Skin of body (tissue), 1 donor: ENCODE measurements at regions not wholly inside any gene's neighbourhood (a gene's known extent, or its start where the extent isn't known, plus 50 kb on each side); places are given as distances from the start of the nearest gene placed in this dataset.
A peak's percentile ranks its signal among the peaks of the same experiment; 100 is the strongest.

Source experiments
- DNase-seq: peaks from one replicate; lab custom pipeline; 2025; lab: John Stamatoyannopoulos, UW

DNA sequence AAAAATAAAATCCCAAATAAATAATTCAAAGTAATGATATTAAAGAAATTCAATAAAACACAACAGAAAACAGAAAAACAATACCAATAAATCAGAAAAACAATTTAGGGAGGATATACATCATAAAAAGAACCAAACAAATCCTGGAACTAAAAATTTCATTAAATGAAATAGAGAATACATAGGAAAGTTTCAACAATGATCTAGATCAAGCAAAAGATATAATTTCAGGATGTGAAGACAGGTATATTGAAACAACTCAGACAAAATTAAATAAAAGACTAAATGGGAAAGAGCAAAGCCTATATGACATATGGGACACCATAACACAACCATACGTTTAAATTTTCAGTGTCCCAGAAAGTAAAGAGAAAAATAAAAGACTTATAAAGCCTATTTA is 85.1 kb upstream of the GHR start:
- no peak for DNase-seq

DNA sequence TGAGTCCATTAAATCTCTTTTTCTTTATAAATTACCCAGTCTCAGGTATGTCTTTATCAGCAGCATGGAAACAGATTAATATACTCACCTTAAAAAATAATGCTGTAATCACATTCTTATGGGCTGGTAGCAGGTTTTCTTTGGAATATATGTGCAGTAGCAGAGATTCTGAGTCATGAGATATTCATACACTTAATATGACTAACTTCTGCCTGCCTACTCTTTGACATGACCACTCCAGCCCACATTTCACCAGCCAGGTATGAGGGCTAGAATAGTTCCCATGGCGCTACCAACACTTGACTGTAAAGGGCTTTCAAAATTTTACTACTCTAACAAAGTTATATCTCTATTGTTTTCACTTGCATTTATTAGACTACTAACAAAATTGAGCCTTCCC is 74.1 kb upstream of the GHR start:
- no peak for DNase-seq

DNA sequence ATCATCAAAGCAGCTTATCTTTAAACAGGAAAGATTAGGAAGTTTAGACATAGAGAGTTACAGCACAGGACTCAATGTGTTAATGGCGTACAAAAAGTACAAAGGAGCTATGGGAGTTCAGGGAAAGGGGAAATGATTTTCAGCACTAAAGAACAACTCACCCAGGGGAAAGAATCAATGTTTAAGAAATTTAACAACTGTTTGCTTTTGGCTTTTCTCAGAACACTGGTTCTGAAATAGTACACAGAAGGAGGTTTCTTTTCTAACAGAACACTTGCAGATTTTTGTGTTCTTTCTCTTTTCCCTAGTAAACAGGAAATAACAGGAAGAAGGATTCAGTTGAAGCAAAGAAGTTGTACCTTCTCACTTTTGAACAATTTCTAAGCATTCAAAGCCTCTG is 71.3 kb upstream of the GHR start:
- no peak for DNase-seq

DNA sequence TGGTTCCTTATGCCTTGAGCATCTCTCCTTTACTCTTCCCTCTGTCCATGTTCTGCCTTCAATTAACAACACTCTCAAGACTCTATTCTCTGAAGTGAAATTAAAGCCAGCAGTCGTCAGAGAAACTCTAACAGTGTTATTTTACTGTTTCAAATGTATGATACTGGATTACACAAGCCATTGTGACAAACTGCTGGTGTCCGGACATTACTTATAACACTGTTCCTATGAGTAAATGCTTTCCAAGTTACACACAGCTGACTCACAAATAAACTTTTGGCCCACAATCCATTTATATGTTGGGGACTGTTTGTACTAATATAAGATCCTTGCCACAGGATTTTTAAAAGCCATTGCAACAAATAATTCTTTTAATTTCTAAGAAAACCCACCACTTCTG is 63.2 kb upstream of the GHR start:
- DNase-seq = peak; percentile 47

DNA sequence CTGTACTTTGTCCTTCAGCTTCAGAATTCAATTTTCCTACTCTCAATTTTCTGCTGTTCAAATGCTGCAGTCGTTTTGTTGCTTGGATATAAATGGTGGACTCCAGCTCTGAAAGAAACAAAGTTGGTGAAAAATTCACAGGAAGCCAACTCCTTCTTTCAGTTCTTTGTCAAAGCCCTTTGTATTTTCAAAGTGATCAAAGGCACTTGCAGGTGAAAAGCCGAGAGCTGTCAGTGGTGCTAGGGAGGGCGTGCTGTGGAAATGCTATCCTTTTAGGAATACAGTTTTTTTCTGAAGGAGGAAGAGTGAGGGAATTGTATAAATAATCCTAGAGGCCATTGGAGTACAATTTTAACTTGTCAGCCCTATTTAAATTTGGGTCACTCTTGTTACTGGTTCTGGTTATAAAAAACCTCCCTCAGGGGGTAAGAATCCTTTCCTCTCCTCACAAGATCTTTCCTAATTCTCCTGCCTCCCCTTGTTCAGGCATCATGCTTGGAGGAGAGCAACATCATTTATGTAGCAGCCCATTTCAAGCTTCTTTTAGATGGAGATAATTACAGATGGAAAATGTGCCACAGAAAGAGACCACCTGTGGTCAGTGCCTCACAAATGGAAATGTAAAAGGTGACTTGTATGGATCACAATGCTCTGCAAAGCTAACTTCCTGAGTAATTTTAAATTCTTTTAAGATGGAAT is 62.5 kb upstream of the GHR start:
- no peak for DNase-seq

DNA sequence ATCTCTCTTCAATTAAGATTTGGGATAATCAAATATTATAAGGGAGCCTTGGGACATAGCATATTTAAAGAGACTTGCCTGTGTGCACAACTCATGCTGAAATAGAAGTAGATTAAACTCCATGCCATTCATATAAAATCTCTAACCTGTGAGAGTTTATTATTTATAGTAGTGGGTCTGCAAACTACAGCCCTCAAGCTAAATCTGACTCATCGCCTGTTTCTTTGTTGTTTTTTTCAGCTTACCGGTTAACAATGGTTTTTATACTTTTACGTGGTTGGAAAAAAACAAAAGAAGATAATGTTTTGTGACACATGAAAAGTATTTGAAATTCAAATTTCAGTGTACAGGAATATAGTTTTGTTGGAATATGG is 61.9 kb upstream of the GHR start:
- DNase-seq = no peak

DNA sequence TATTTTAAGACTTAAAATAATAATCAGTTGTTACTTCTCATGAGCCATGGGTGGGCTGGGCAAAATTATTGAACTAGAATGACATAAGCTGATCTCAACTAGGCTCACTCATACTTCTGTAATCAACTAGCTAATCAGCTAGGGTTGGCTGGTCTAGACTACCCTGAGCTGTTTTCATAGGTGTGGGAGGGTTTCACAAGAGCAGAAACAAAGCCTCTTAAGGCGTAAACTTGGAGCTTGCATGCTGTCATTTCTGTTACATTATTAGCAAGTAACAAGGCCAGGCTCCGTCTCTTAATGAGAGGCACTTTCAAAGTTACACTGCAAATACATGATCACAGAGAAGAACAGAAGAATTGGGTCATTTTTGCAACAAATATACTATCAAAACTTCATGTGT is 57.2 kb upstream of the GHR start:
- no peak for DNase-seq
